ENCODE measurements at regions not wholly inside any gene's neighbourhood (a gene's known extent, or its start where the extent isn't known, plus 50 kb on each side); places are given as distances from the start of the nearest gene placed in this dataset.

- TF ChIP-seq, protein P1, sequence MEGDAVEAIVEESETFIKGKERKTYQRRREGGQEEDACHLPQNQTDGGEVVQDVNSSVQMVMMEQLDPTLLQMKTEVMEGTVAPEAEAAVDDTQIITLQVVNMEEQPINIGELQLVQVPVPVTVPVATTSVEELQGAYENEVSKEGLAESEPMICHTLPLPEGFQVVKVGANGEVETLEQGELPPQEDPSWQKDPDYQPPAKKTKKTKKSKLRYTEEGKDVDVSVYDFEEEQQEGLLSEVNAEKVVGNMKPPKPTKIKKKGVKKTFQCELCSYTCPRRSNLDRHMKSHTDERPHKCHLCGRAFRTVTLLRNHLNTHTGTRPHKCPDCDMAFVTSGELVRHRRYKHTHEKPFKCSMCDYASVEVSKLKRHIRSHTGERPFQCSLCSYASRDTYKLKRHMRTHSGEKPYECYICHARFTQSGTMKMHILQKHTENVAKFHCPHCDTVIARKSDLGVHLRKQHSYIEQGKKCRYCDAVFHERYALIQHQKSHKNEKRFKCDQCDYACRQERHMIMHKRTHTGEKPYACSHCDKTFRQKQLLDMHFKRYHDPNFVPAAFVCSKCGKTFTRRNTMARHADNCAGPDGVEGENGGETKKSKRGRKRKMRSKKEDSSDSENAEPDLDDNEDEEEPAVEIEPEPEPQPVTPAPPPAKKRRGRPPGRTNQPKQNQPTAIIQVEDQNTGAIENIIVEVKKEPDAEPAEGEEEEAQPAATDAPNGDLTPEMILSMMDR (IDR thresholded peaks at IDR 0.05; ENCODE audit: low read length, missing control alignments), result no peak
- DNase-seq (ENCODE audit: low read depth), result no peak
- no peak overlapping the region for H3K4me3 ChIP-seq (replicated peaks; ENCODE audit: low read depth, low read length)
Measured at GRCh38 chr2:126822115-126822514, 76.6 kb upstream of the TEX51 start.

GRCh38 chr2:126822921-126823320 lies 75.8 kb upstream of the TEX51 start:
- TF ChIP-seq, protein P1 (IDR thresholded peaks at IDR 0.05; ENCODE audit: low read length, missing control alignments), result no peak
- no peak for DNase-seq (ENCODE audit: low read depth)
- no peak overlapping the region for H3K4me3 ChIP-seq (replicated peaks; ENCODE audit: low read depth, low read length)

GRCh38 chr2:126823951-126824350 lies 74.7 kb upstream of the TEX51 start:
- TF ChIP-seq, protein P1 (IDR thresholded peaks at IDR 0.05; ENCODE audit: low read length, missing control alignments), result no peak
- no peak for DNase-seq (ENCODE audit: low read depth)
- no peak overlapping the region for H3K4me3 ChIP-seq (replicated peaks; ENCODE audit: low read depth, low read length)

- DNase-seq (ENCODE audit: low read depth), result no peak
- no peak overlapping the region for H3K4me3 ChIP-seq (replicated peaks; ENCODE audit: low read depth, low read length)
- TF ChIP-seq, protein P1 (IDR thresholded peaks at IDR 0.05; ENCODE audit: low read length, missing control alignments), result no peak
Measured at GRCh38 chr2:126824663-126825062, 74.0 kb upstream of the TEX51 start.

DNA sequence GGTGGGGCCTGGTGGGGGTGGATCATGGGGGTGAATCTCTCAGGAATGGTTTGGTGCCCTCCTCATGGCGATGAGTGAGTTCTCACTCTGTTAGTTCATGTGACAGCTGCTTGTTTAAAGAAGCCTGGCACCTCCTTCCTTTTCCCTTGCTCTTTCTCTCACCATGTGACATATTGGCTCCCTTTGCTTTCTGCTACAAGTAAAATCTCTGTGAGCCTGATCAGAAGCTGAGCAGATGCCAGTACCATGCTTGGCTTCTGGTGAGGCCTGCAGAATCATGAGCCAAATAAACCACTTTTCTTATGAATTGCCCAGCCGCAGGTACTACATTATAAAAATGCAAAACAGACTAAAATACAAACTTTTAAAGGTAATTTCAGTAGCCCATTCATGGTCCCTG lies 73.4 kb upstream of the TEX51 start:
- H3K4me3 ChIP-seq (replicated peaks; ENCODE audit: low read depth, low read length), result no peak overlapping the region
- TF ChIP-seq, protein P1 (IDR thresholded peaks at IDR 0.05; ENCODE audit: low read length, missing control alignments), result no peak
- no peak for DNase-seq (ENCODE audit: low read depth)

DNA sequence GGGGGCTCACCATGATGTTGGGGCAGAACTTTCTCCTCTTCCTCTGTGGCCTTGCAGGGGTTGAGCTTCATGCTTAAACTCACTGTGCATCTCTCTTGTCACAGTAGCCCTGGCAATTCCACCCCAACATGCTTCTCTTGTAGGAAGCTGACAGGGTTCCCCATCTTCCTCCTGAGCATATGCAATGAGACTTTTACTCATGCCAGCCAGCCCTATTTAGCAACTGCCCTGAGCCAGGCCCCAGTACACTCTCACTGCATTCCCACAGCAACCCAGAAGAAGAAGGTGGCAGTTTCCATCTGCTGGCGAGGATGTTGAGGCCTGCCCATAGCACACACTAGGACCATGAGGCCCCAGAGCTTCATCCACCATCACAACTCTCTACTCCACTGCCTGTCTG lies 72.2 kb upstream of the TEX51 start:
- H3K4me3 ChIP-seq (replicated peaks; ENCODE audit: low read depth, low read length), result no peak overlapping the region
- TF ChIP-seq, protein P1 (IDR thresholded peaks at IDR 0.05; ENCODE audit: low read length, missing control alignments), result no peak
- no peak for DNase-seq (ENCODE audit: low read depth)

DNA sequence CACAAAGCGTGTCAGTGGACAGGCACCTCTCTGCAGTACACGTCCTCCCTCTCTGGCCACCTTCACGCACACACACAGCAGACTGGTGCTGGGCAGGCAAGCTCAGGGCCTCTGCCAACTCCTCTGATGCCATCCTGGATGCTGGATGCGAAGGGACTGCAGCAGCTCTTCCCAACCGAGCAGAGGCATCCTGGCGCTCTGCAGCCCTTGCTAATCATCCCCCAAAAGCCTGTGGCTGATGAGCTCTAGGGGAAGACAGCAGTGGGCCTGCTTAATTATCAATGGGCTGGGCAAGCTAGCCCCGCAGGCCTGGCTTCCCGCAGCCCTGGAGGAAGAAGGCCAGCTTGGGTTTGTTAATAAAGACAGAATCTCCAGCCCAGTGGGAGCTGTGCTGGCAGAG lies 71.3 kb upstream of the TEX51 start:
- TF ChIP-seq, protein P1 (IDR thresholded peaks at IDR 0.05; ENCODE audit: low read length, missing control alignments), result no peak
- no peak overlapping the region for H3K4me3 ChIP-seq (replicated peaks; ENCODE audit: low read depth, low read length)
- no peak for DNase-seq (ENCODE audit: low read depth)
